IMR-90 (cell line): ENCODE measurements at regions not wholly inside any gene's neighbourhood (a gene's known extent, or its start where the extent isn't known, plus 50 kb on each side); places are given as distances from the start of the nearest gene placed in this dataset.

Source experiments
- ATAC-seq: fragments of 200-7000 bp; cut with Tn5 transposase; 2 replicates; pipeline ENCODE4 v1.9.1; 2020; ENCODE audit warnings: low read depth, mild to moderate bottlenecking, moderate library complexity
- BruUV-seq: library from RNA; stranded (reverse); fragments of 400-500 nt; replicated peaks from 2 replicates; lab custom pipeline; 2021; lab: Mats Ljungman, UMichigan
- CTCF ChIA-PET: fragments of 300-600 bp; formaldehyde crosslinking; extraction: SDS; loops from one replicate; lab custom pipeline; 2021; ENCODE audit warnings: antibody characterized with exemption; lab: Yijun Ruan, JAX
- POLR2A ChIA-PET: fragments of 300-600 bp; sonication (Branson Sonifier 250); formaldehyde crosslinking; loops from one replicate; lab custom pipeline; 2022; ENCODE audit warnings: antibody characterized with exemption; ENCODE audit not compliant: unreplicated experiment; lab: Charles Lee
- DNase-seq: peaks from one replicate; pipeline ENCODE4 v3.0.0; 2013
- H2AFZ ChIP-seq: replicated peaks from 2 replicates; pipeline ENCODE3; 2013; ENCODE audit warnings: low read length, mild to moderate bottlenecking; ENCODE audit not compliant: poor library complexity
- H2AK5ac ChIP-seq: 2 replicates; pipeline ENCODE4 v1.6.1; 2013; ENCODE audit warnings: low read depth, low read length, inconsistent platforms
- H2AK9ac ChIP-seq: replicated peaks from 2 replicates; pipeline ENCODE3; 2013; ENCODE audit warnings: mild to moderate bottlenecking, low read depth, low read length, moderate library complexity; ENCODE audit not compliant: poor library complexity
- H2BK120ac ChIP-seq: 2 replicates; pipeline ENCODE4 v1.6.1; 2013; ENCODE audit warnings: low read depth, low read length, inconsistent platforms
- H2BK15ac ChIP-seq: 3 replicates; pipeline ENCODE4 v1.6.1; 2013; ENCODE audit warnings: low read depth, low read length, inconsistent platforms
- H2BK20ac ChIP-seq: 2 replicates; pipeline ENCODE4 v1.6.1; 2013; ENCODE audit warnings: low read depth, mild to moderate bottlenecking, inconsistent platforms, low read length, moderate library complexity
- H2BK5ac ChIP-seq: 2 replicates; pipeline ENCODE4 v1.6.1; 2013; ENCODE audit warnings: mild to moderate bottlenecking, low read depth, low read length, inconsistent platforms; ENCODE audit not compliant: poor library complexity, severe bottlenecking
- H3K14ac ChIP-seq: replicated peaks from 2 replicates; pipeline ENCODE4 v1.6.1; 2013; ENCODE audit warnings: low read depth, low read length, inconsistent platforms
- H3K18ac ChIP-seq: 2 replicates; pipeline ENCODE4 v1.6.1; 2013; ENCODE audit warnings: low read depth, low read length, control low read depth
- H3K23ac ChIP-seq: 2 replicates; pipeline ENCODE4 v1.6.1; 2013; ENCODE audit warnings: low read depth, low read length, inconsistent platforms
- H3K27ac ChIP-seq: 2 replicates; pipeline ENCODE4 v1.5.1; 2013; ENCODE audit warnings: mild to moderate bottlenecking, control low read depth, low read length; ENCODE audit not compliant: insufficient read depth
- H3K27me3 ChIP-seq: 2 replicates; pipeline ENCODE4 v1.6.1; 2013; ENCODE audit warnings: low read length; ENCODE audit not compliant: control insufficient read depth, insufficient read depth
- H3K36me3 ChIP-seq: 2 replicates; pipeline ENCODE4 v1.6.1; 2013; ENCODE audit warnings: low read length, mixed read lengths; ENCODE audit not compliant: control insufficient read depth, insufficient read depth
- H3K4ac ChIP-seq: 2 replicates; pipeline ENCODE4 v1.6.1; 2013; ENCODE audit warnings: low read depth, low read length, inconsistent platforms
- H3K4me1 ChIP-seq: 2 replicates; pipeline ENCODE4 v1.6.1; 2013; ENCODE audit warnings: low read length, mixed read lengths; ENCODE audit not compliant: control insufficient read depth, insufficient read depth
- H3K4me2 ChIP-seq: 2 replicates; pipeline ENCODE4 v1.6.1; 2013; ENCODE audit warnings: low read depth, mild to moderate bottlenecking, control low read depth, low read length, moderate library complexity
- H3K4me3 ChIP-seq: 2 replicates; pipeline ENCODE4 v1.5.1; 2013; ENCODE audit warnings: low read depth, mild to moderate bottlenecking, control low read depth, low read length, moderate library complexity; ENCODE audit not compliant: insufficient read depth
- H3K56ac ChIP-seq: 2 replicates; pipeline ENCODE4 v1.6.1; 2013; ENCODE audit warnings: low read length, inconsistent platforms; ENCODE audit not compliant: insufficient read depth; ENCODE audit errors: extremely low read depth
- H3K79me1 ChIP-seq, 2 experiments: 2 replicates each; pipeline ENCODE4 v1.6.1; 2013; ENCODE audit warnings: low read length in 2 of 2, inconsistent platforms in 1 of 2, low read depth in 1 of 2
- H3K9ac ChIP-seq: 2 replicates; pipeline ENCODE4 v1.6.1; 2013; ENCODE audit warnings: low read depth, low read length, control low read depth
- H3K9me1 ChIP-seq: 2 replicates; pipeline ENCODE4 v1.6.1; 2013; ENCODE audit warnings: low read length, inconsistent platforms; ENCODE audit not compliant: insufficient read depth
- H3K9me3 ChIP-seq: 2 replicates; pipeline ENCODE4 v1.6.1; 2013; ENCODE audit warnings: low read length; ENCODE audit not compliant: control insufficient read depth, insufficient read depth
- H4K20me1 ChIP-seq: 2 replicates; pipeline ENCODE4 v1.6.1; 2013; ENCODE audit warnings: low read length, inconsistent platforms; ENCODE audit not compliant: insufficient read depth
- H4K5ac ChIP-seq: 2 replicates; pipeline ENCODE4 v1.6.1; 2013; ENCODE audit warnings: mild to moderate bottlenecking, low read depth, low read length, control low read depth
- H4K8ac ChIP-seq, 2 experiments: 2 replicates each; pipeline ENCODE4 v1.6.1; 2013; ENCODE audit warnings: low read depth in 2 of 2, low read length in 2 of 2, control low read depth in 1 of 2, inconsistent platforms in 1 of 2
- H4K91ac ChIP-seq: 2 replicates; pipeline ENCODE4 v1.6.1; 2013; ENCODE audit warnings: low read depth, low read length, inconsistent platforms; ENCODE audit not compliant: insufficient read depth
- BHLHE40 ChIP-seq: fragments of 150-350 bp; IDR thresholded peaks from 2 replicates; pipeline ENCODE4 v1.6.1; 2016; ENCODE audit warnings: mild to moderate bottlenecking, low read depth, low read length
- CEBPB ChIP-seq: IDR thresholded peaks from 2 replicates; pipeline ENCODE4 v1.6.1; 2012; ENCODE audit warnings: low read depth, low read length, improper control_type of control experiment
- CHD1 ChIP-seq: IDR thresholded peaks from 2 replicates; pipeline ENCODE4 v1.6.1; 2012; ENCODE audit warnings: low read depth, low read length, improper control_type of control experiment
- CTCF ChIP-seq: conservative IDR thresholded peaks from 2 replicates; pipeline ENCODE4 v1.5.1; 2012; ENCODE audit warnings: mild to moderate bottlenecking, low read depth, low read length, improper control_type of control experiment
- ELK1 ChIP-seq: fragments of 150-350 bp; IDR thresholded peaks from 2 replicates; pipeline ENCODE4 v1.6.1; 2016; ENCODE audit warnings: low read depth, mild to moderate bottlenecking, low read length, moderate library complexity, borderline replicate concordance
- FOS ChIP-seq: fragments of 150-350 bp; IDR thresholded peaks from 2 replicates; pipeline ENCODE4 v1.6.1; 2016; ENCODE audit warnings: low read depth, low read length
- MAFK ChIP-seq: IDR thresholded peaks from 2 replicates; pipeline ENCODE4 v1.6.1; 2012; ENCODE audit warnings: low read depth, low read length, improper control_type of control experiment
- MAZ ChIP-seq: IDR thresholded peaks from 2 replicates; pipeline ENCODE4 v1.6.1; 2012; ENCODE audit warnings: low read depth, mild to moderate bottlenecking, low read length, improper control_type of control experiment, moderate library complexity, borderline replicate concordance
- MXI1 ChIP-seq: IDR thresholded peaks from 2 replicates; pipeline ENCODE4 v1.6.1; 2012; ENCODE audit warnings: low read depth, mild to moderate bottlenecking, low read length, moderate library complexity, borderline replicate concordance
- NFE2L2 ChIP-seq: fragments of 150-350 bp; IDR thresholded peaks from 2 replicates; pipeline ENCODE4 v1.6.1; 2016; ENCODE audit warnings: low read depth, mild to moderate bottlenecking, low read length
- POLR2A ChIP-seq: IDR thresholded peaks from 2 replicates; pipeline ENCODE4 v1.6.1; 2012; ENCODE audit warnings: mild to moderate bottlenecking, low read depth, low read length
- RAD21 ChIP-seq: IDR thresholded peaks from 2 replicates; pipeline ENCODE4 v1.6.1; 2012; ENCODE audit warnings: low read length, improper control_type of control experiment
- RCOR1 ChIP-seq: IDR thresholded peaks from 2 replicates; pipeline ENCODE4 v1.6.1; 2012; ENCODE audit warnings: mild to moderate bottlenecking, low read length, improper control_type of control experiment; ENCODE audit not compliant: insufficient replicate concordance
- RFX5 ChIP-seq: IDR thresholded peaks from 2 replicates; pipeline ENCODE4 v1.8.0; 2012; ENCODE audit warnings: low read depth, mild to moderate bottlenecking, low read length, moderate library complexity
- SMC3 ChIP-seq: fragments of 150-350 bp; IDR thresholded peaks from 2 replicates; pipeline ENCODE4 v1.6.1; 2016; ENCODE audit warnings: low read depth, mild to moderate bottlenecking, antibody characterized with exemption, low read length, moderate library complexity
- USF2 ChIP-seq: fragments of 150-350 bp; IDR thresholded peaks from 2 replicates; pipeline ENCODE4 v1.6.1; 2017; ENCODE audit warnings: mild to moderate bottlenecking, antibody characterized with exemption, low read length, low read depth
- WGBS, 2 experiments: methylation state at CpG; one replicate each; pipeline versions ENCODE4 v1.1.5 to v1.1.7; 2013; ENCODE audit warnings: missing lambda C conversion rate in 2 of 2; ENCODE audit not compliant: insufficient read length in 1 of 2; ENCODE audit errors: extremely low coverage in 2 of 2; 5-methylcytosine and 5-hydroxymethylcytosine counted together
- dilution Hi-C: fragments of 300-500 bp; cut with HindIII; formaldehyde crosslinking; loops from one replicate; pipeline ENCODE4 v1.14.3; 2018; ENCODE audit warnings: low sequenced_read_pairs; ENCODE audit not compliant: unreplicated experiment
- in situ Hi-C: fragments of 300-500 bp; cut with MboI; formaldehyde crosslinking; loops from 3 replicates; pipeline ENCODE4 v1.14.3; 2019; ENCODE audit warnings: low sequenced_read_pairs, inconsistent platforms, mixed read lengths
- intact Hi-C: fragments of 100-400 bp; cut with micrococcal nuclease; formaldehyde crosslinking; loops from 2 replicates; pipeline ENCODE4 v1.10.0; 2022

GRCh38 chr20:6582449-6582848 is 185.0 kb upstream of the BMP2 start:
- H3K4me1 ChIP-seq: peaks cover 6% of the 10 kb centered on the region
- no peak overlapping the region for H3K18ac ChIP-seq
- H2BK20ac ChIP-seq: peak overlapping the region; percentile 16; the same call in 1 of the 2 replicates
- ATAC-seq: no peak
- H3K9me1 ChIP-seq: no peaks in the 10 kb centered on the region
- no peak overlapping the region for H3K4me2 ChIP-seq
- no peak overlapping the region for H2AK9ac ChIP-seq
- TF ChIP-seq POLR2A (no peak), RFX5 (no peak), SMC3 (no peak), BHLHE40 (no peak), ELK1 (no peak), MAFK (no peak), MXI1 (no peak), FOS (no peak), CTCF (no peak), CHD1 (no peak), RAD21 (no peak), RCOR1 (no peak), USF2 (no peak), MAZ (no peak), NFE2L2 (no peak), CEBPB (no peak)
- no peak overlapping the region for H2AK5ac ChIP-seq
- dilution Hi-C loops: no loop called here
- H4K20me1 ChIP-seq: no peaks in the 10 kb centered on the region
- peak; percentile 2 for DNase-seq
- CTCF ChIA-PET: interaction anchor here (1.0 to 1.5 kb wide), 4 partner anchors 11 to 239 kb away, joined by 3 to 6 read pairs (median 3); no protein-coding TSS in a partner anchor
- in situ Hi-C loops: no loop called here
- H3K27me3 ChIP-seq: no peaks in the 10 kb centered on the region
- H3K79me1 ChIP-seq: no peaks in the 10 kb centered on the region
- no peak overlapping the region; the same call in 2 of the 3 replicates for H2BK15ac ChIP-seq
- H3K27ac ChIP-seq: no peak overlapping the region
- H4K91ac ChIP-seq: no peak overlapping the region
- no peak overlapping the region; a peak in 1 of 4 replicates for H4K8ac ChIP-seq
- no peaks in the 10 kb centered on the region for H3K9me3 ChIP-seq
- POLR2A ChIA-PET: no interaction called here
- no peak overlapping the region for H4K5ac ChIP-seq
- no CpG with 5 or more reads among the region's 2 CpGs for WGBS, 2 experiments
- no TSS peak for BruUV-seq
- no peak overlapping the region for H2BK5ac ChIP-seq
- H3K56ac ChIP-seq: no peak overlapping the region
- no peak overlapping the region for H3K14ac ChIP-seq
- no peak overlapping the region for H3K4ac ChIP-seq
- H2AFZ ChIP-seq: no peak overlapping the region
- no peaks in the 10 kb centered on the region for H3K36me3 ChIP-seq
- H2BK120ac ChIP-seq: 0 out of 2 replicates have a peak overlapping the region, but pooled peaks have one; percentile 3
- H3K4me3 ChIP-seq: no peak overlapping the region
- no peak overlapping the region for H3K23ac ChIP-seq
- intact Hi-C loops: loop anchor here (5.0 kb wide), 1 partner anchor 705 kb away; no protein-coding TSS in a partner anchor
- H3K9ac ChIP-seq: no peak overlapping the region
